Peyer's patch (tissue), 4 donors: ENCODE measurements at regions not wholly inside any gene's neighbourhood (a gene's known extent, or its start where the extent isn't known, plus 50 kb on each side); places are given as distances from the start of the nearest gene placed in this dataset.

Experiments used
- DNase-seq, 3 donors: peaks; one replicate each; pipeline ENCODE4 v3.0.0-alpha.2; 2017 to 2019
- H3K27ac ChIP-seq, 4 donors: fragments of 200-600 bp; sonication (generic); one replicate each; pipeline ENCODE4 v1.5.1; 2016 to 2019
- H3K27me3 ChIP-seq, 2 donors: fragments of 200-600 bp; sonication (generic); one replicate each; pipeline ENCODE4 v1.5.1; 2019
- H3K36me3 ChIP-seq, 3 donors: fragments of 200-600 bp; sonication (generic); one replicate each; pipeline ENCODE4 v1.5.1; 2016 to 2019
- H3K4me1 ChIP-seq, 4 donors: fragments of 200-600 bp; sonication (generic); one replicate each; pipeline ENCODE4 v1.5.1; 2016 to 2019
- H3K4me3 ChIP-seq, 4 donors: fragments of 200-600 bp; sonication (generic); 1 replicate in 3 of 4; 2 replicates in 1 of 4; pipeline ENCODE4 v1.5.1; 2016 to 2019; ENCODE audit warnings: mild to moderate bottlenecking in 1 of 4
- H3K9me3 ChIP-seq, 4 donors: fragments of 200-600 bp; sonication (generic); one replicate each; pipeline ENCODE4 v1.5.1; 2016 to 2019; ENCODE audit warnings: mild to moderate bottlenecking in 1 of 4
- CTCF ChIP-seq, 6 experiments: fragments of 450-650 bp in 4 of 6; fragments of 200-600 bp in 2 of 6; sonication (generic) in 1 of 6; IDR thresholded peaks; one replicate each; pipeline ENCODE4 v1.5.1; 2017 to 2019; ENCODE audit warnings: antibody characterized with exemption in 6 of 6, mild to moderate bottlenecking in 3 of 6, moderate library complexity in 1 of 6
- POLR2A ChIP-seq, 2 donors: fragments of 450-650 bp; IDR thresholded peaks; one replicate each; pipeline ENCODE4 v1.5.1; 2017; ENCODE audit warnings: antibody characterized with exemption in 2 of 2, mild to moderate bottlenecking in 2 of 2, moderate library complexity in 2 of 2

- H3K36me3 ChIP-seq: no peaks in the 10 kb centered on the region
- H3K27me3 ChIP-seq: no peaks in the 10 kb centered on the region
- H3K4me3 ChIP-seq: no peak overlapping the region
- H3K4me1 ChIP-seq: no peaks in the 10 kb centered on the region
- TF ChIP-seq POLR2A (IDR thresholded peaks at IDR 0.05) (no peak), CTCF (IDR thresholded peaks at IDR 0.05) (no peak)
- no peak for DNase-seq
- H3K9me3 ChIP-seq: no peaks in the 10 kb centered on the region
- no peak overlapping the region for H3K27ac ChIP-seq
These were observed 375.3 kb upstream of the C1orf87 start for GRCh38 chr1:60448850-60449249.

- no peak for DNase-seq
- H3K4me3 ChIP-seq: no peak overlapping the region
- TF ChIP-seq POLR2A (IDR thresholded peaks at IDR 0.05) (no peak), CTCF (IDR thresholded peaks at IDR 0.05) (no peak)
- H3K27ac ChIP-seq: no peak overlapping the region
- H3K36me3 ChIP-seq: no peaks in the 10 kb centered on the region
- no peaks in the 10 kb centered on the region for H3K27me3 ChIP-seq
- no peaks in the 10 kb centered on the region for H3K4me1 ChIP-seq
- no peaks in the 10 kb centered on the region for H3K9me3 ChIP-seq
These were observed 371.1 kb upstream of the C1orf87 start for GRCh38 chr1:60444680-60445079.

- no peak for TF ChIP-seq CTCF (IDR thresholded peaks at IDR 0.05)
- no peak for TF ChIP-seq POLR2A (IDR thresholded peaks at IDR 0.05)
- H3K27me3 ChIP-seq: no peaks in the 10 kb centered on the region
- DNase-seq: no peak
- H3K36me3 ChIP-seq: no peaks in the 10 kb centered on the region
- no peaks in the 10 kb centered on the region for H3K4me1 ChIP-seq
- H3K4me3 ChIP-seq: no peak overlapping the region
- no peaks in the 10 kb centered on the region for H3K9me3 ChIP-seq
- no peak overlapping the region for H3K27ac ChIP-seq
These were observed 362.6 kb upstream of the C1orf87 start for GRCh38 chr1:60436186-60436585.

GRCh38 chr1:60431593-60431992 is 358.0 kb upstream of the C1orf87 start:
- DNase-seq: no peak
- TF ChIP-seq CTCF (IDR thresholded peaks at IDR 0.05) (no peak), POLR2A (IDR thresholded peaks at IDR 0.05) (no peak)
- no peaks in the 10 kb centered on the region for H3K4me1 ChIP-seq
- H3K4me3 ChIP-seq: no peak overlapping the region
- H3K36me3 ChIP-seq: no peaks in the 10 kb centered on the region
- H3K27ac ChIP-seq: no peak overlapping the region
- H3K9me3 ChIP-seq: no peaks in the 10 kb centered on the region
- H3K27me3 ChIP-seq: no peaks in the 10 kb centered on the region

DNA sequence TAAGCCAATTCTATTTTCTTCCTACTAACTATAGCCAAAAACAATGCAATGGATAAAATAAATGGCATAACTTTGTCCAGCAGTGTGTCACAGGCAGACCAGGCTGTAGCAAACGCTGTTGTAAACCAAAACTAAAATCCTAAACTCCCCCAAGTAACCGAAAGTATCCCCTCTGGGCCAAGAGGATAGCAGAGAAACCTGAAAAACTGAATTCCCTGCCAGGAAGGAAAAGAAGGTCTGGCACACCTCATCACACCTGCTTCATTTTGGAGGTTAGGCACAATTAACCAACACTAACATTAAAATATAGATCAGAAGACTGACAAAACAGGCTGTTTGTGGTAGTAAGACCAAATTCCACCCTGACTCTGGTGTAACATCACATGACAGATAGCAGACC is 356.8 kb upstream of the C1orf87 start:
- Histone ChIP-seq H3K27me3 (no peaks in the 10 kb centered on the region), H3K27ac (no peak overlapping the region)
- no peak for DNase-seq

More for the DNA sequence above, 356.8 kb upstream of the C1orf87 start:
- Histone ChIP-seq H3K9me3 (no peaks in the 10 kb centered on the region), H3K36me3 (no peaks in the 10 kb centered on the region), H3K4me1 (no peaks in the 10 kb centered on the region), H3K4me3 (no peak overlapping the region)
- no peak for TF ChIP-seq POLR2A (IDR thresholded peaks at IDR 0.05)
- TF ChIP-seq CTCF (IDR thresholded peaks at IDR 0.05): no peak
